Stimulated activated CD8-positive, alpha-beta memory T cell treated with anti-CD3 and anti-CD28 coated beads, Interleukin-4, amount 100 ng/mL, for 1 hour (primary cell): ENCODE measurements at regions not wholly inside any gene's neighbourhood (a gene's known extent, or its start where the extent isn't known, plus 50 kb on each side); places are given as distances from the start of the nearest gene placed in this dataset.

Experiments used
- DNase-seq, 2 donors: peaks; one replicate each; pipeline ENCODE4 v3.0.0-alpha.2; 2020; ENCODE audit warnings: low read depth in 2 of 2, low spot score in 1 of 2

DNA sequence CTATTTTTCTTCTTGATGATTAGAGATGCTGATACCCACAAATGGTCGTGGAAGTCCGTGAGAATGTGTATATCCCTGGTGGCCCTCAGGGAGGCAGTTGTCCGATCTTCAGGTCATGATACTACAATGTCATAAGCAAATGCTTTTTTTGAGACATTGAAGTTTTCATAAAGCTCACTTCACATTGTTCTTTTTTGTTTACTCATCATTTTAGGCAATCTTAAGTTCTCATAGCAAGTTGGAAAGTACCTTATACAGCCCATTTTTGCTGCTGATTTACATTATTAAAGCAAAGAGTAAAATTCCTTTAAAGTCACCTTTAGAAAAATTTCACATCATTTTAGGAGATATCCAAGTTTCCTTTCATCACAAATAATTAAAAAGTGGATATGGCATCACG is 90.0 kb upstream of the CCDC196 start:
- no peak for DNase-seq

DNA sequence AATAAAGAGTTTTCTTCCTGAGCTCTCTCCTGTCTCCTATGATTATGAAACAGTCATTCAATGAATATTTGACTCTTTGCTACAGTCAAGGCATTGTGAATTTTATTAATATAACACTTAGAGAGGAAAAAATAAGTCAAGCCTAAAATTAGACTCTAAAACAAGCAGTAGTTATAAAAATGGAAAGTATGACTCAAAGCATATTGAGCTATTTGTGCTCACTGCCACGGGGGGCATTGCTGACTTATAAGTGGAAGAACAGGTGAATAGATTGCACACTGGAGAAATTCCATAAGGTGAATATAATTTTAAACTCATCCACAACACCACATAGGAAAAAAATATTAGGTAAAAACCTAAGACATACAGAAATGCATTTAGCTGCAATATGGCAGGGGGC is 87.7 kb upstream of the CCDC196 start:
- no peak for DNase-seq

DNA sequence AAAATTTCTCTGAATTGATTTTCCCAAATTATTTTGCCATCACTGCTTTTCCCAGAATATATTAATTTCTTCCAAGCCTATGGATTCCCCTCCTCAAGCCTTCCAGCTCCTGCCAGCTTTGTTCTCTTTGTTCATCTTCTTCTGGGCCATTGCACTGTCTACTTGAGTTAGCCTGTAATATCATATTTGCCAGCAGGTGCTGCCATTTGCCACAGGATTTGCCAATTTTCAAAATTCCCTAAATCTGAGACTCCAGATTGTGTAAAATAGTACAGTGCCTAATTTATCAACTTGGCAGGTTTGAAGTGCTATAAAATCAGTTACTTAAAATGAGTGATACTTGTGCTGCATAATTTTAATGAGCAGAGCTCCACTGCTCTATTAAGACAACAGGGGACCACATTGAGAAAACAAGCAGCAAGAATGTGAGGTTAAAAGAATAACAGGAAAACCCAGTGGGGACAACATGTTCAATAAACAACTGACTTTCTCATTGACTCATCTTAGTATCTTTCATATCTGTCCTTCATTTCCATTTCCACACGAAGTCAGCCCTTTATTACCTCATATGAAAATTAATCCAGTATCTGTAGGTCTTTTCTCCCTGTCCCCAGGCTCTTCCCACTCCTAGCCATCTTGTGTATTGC is 84.6 kb upstream of the CCDC196 start:
- DNase-seq, result no peak

DNA sequence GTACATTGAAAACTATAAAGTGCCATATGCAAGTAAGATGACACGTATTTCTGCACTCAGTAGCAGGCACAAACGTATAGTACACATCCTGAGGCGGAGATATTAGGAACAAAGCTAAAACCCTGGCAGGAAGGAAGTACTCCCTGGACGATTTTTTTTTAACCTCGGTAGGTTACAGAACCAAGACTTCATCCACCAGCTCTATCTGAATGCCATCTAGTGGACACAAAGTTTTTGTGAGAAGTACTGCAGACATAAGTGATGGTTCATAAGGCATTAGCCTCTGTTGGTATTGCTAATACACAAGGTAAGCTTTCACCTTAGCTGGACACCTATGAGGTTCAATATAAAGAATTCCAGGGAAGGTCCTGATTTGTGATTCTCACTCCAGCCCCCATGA is 83.0 kb upstream of the CCDC196 start:
- DNase-seq, result no peak

DNA sequence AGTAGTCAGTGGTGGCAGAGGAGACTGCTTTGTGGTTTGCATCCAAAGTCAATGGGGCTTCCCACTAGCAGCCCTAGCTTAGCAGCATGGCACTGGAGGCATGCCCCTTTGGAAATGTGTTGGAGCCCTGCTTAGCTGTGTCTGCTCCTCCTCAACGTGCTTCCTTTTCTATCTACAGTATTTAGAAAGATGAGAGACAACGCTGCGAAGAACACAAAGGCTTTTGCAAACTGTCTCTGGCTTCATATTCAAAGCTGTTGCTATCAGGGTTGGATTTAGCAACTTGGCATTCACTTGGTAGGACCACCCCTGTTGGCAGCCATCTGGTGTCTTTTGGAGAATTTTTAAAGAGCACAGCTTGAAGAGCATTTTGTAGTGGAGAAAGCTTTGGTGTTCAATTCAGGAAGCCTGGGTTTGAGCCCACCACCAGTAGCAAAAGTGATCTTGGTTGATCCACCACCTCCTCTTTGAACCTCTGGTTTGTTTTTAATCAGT is 82.1 kb upstream of the CCDC196 start:
- DNase-seq, result no peak

DNA sequence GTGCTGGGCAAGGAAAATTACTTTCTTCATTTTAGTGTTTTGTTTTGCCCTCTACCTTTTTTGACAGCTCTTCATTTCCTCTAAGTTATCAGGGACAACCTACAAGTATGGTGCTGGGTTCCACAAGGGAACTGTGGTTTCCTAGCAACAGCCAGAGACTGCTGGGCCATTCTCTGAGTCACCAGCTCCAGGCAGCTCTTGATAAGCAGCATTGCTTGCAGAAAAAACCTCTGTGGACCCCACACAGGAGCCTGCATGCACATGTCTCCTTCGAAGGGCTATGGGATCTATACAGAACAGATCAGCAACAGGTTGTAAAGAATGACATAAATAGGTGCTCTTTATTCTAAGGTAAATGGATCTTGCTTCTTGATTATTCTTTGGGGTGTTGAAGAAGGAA is 81.0 kb upstream of the CCDC196 start:
- DNase-seq, result no peak

DNA sequence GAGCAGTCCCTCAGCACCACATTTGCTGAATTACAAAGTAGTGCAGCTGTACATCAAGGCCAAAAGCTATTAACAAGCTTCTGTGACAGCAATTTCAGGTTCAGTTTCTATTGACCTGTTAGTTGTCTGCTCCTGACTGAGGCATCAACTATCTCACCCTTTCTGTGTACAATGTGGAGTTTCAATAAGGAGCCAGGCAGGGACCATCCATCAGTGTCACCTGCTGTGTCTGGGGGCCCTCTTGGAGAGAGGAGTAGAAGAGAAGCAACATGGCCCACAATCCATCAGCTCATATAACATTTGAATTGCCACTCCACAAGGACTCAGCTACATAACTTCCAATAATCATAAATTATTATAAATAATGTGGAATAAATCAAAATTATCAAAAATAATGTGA is 72.3 kb upstream of the CCDC196 start:
- no peak for DNase-seq

DNA sequence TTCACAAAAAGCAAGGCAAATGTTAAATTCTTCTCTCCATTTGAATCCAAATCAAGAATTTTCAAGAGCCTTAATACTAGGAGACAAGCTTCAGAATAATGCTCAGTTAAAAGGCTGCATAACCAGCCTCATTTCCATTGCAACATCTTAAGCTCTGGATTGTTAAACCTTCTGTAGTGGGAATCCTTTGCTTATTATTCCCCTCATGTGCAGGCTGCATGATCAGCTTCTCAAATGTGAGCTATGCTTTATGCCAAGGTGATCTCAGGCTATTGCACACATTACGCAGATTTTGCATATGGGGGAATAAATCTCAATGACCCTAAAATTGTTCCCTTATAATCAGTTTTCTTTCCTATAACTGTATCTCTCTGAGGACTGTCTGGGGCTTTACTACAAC is 71.7 kb upstream of the CCDC196 start:
- DNase-seq, result no peak

DNA sequence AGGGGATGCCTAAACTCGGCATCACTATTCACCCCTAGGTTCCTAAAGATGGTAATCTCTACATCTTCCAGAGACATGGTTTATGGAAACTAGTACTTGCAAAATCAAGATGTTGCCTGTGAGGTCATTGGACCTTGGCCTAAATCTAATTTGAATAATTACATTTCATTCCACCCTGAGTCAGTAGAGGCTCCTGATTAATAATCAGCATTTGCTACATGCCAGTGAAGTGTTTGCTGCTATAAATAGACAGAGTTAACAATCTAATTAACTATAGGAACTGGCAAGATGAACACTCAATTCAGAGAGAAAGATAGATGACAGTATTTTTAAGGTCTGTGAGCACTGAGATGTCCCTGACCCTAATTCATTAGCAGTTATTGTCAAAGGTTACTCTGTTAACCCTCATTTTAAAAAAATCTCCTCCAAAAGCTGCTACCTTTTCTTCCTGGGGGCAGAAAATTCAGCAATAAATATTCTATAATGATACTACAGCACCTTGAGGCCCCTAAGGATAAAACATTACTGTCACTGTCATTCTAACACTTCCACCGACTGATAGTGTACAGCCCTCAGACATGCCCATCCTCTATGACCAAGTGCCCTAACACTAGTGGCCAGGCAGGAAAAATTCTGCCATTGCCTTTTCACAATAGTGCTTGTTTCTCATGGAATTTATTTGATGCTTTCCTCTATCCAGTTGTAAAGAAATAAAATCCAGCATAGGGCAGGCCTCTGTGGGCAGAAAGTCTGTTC is 65.7 kb upstream of the CCDC196 start:
- no peak for DNase-seq

DNA sequence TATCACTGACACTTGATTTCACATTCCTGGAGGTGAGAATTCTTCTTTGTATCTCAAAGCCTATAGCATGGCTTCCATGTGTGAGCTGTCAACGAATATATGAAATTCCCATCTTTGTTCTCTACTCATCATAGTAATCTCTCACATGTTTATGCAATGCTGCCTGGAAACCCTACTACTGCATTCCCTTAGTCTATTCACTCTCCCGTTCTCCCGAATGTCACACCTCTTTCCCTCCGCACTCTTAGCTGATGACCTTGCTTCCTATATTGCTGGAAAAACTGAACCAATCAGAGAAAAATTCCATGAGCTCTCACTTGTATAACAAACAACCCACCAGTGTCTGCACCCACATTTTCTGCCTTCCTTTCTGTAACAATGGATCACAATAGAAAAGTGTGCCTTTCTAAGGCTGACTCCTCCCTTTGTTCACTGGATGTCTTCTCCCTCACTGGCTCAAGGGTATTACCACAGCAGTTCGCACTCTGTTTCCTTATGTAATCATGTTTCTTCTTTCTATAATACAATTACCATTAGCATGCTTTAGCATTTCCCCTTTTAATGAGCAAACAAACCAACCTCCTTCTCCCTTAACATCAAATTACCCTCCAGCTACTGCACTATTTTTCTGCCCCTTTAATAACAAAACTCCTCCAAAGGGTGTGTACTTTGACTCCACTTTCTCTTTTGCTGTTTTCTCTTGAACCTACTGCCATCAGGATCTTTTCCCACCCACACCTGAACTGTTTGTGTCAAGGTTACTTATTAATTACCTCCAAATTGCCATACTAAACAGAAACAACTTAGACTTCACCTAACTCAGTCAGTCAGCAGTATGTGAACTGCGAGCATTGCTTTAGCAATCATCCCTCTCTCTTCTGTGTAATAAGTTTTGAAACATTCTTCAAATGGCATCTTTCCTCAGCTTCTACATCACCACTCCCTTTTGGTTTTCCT is 63.9 kb upstream of the CCDC196 start:
- no peak for DNase-seq

DNA sequence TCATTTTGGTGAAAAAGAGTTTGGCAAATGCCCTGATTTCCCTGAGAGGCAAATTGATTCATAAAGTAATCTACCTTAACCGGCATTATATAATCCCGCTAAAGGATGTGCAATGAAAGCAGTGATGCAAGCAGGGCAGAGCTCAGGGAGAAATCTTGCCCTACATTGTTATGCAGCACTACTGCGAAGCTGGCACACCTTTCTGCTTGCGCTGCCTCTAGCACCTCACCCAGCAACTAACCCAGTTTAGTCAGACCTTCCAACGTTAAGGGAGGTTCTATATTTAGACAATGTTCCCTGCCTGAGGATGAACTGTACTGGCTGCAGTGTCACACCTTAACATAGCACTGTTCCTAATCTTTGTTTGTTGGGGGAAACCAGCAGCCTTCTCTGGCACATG is 60.8 kb upstream of the CCDC196 start:
- no peak for DNase-seq

DNA sequence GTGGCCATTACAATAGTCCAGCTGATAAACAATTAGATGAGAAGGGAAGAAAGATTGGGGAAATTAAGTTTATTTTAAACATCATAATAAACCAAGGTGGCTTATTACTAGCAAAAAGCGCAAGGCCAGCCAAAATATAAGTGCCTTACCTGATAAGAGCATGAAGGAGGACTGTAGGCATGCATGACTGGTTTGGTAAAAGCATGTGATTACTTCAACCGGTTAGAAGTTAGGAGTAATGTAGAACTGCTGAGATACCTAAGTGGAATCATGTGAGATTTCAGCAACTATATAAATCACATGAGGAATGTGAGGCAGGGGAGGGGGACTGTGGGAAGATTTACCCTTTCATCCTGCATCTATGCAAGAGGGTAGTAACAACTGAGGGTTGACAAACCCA is 59.7 kb upstream of the CCDC196 start:
- DNase-seq, result no peak

DNA sequence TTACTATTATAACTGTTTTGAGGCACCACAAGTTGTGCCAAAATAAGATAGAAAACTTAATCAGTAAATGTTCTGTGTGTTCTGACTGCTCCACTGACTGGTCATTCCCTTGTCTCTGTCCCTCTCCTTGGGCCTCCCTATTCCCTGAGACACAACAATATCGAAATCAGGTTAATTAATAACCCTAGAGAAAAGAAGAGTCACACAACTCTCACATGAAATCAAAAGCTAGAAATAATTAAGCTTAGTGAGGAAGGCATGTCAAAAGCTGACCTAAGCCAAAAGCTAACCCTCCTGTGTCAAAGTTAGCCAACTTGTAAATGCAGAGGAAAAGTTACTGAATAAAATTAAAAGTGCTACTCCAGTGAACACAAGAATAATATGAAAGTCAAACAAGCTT is 53.8 kb upstream of the CCDC196 start:
- DNase-seq, result no peak

DNA sequence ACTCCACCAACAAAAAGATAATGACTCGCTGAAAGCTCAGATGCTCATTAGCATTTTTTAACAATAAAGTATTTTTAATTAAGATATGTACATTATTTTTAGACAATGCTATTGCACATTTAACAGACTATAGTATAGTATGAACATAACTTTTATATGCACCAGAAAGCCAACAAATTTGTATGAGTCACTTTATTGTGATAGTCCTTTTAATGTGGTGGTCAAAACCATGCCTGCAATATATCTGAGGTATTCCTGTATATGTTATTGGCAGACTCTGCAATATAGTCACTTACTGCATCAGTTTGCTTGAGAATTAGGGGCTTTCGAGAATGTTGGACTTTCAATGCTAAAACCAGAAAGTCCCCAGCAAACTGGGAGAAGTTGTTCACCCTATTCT is 51.7 kb upstream of the CCDC196 start:
- no peak for DNase-seq

DNA sequence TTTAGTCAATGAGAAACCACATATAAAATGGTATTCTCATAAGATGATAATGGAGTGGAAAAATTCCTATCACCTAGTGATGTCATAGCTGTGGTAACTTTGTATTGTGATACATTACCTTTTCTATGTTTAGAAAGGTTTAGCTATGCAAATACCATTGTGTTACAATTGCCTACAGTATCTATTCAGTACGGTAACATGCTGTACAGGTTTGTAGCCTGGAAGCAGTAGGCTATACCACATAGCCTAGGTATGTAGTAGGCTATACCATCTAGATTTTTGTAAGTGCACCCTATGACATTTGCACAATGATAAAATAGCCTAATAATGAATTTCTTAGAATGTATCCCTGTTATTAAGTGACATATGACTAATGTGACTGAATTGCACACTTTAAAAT is 50.5 kb upstream of the CCDC196 start:
- DNase-seq, result no peak
